ENCODE measurements at regions not wholly inside any gene's neighbourhood (a gene's known extent, or its start where the extent isn't known, plus 50 kb on each side); places are given as distances from the start of the nearest gene placed in this dataset.

- H3K4me1 ChIP-seq (ENCODE audit: control insufficient read depth, insufficient read depth, low read length) = no peaks in the 10 kb centered on the region
- FAIRE-seq (no peak), DNase-seq (ENCODE audit: low read depth, low spot score) (no peak), ATAC-seq (no peak)
- H3K79me2 ChIP-seq (ENCODE audit: control insufficient read depth, insufficient read depth, low read length) = no peaks in the 10 kb centered on the region
- no peaks in the 10 kb centered on the region for H3K36me3 ChIP-seq (ENCODE audit: control insufficient read depth in 2 of 2, insufficient read depth in 2 of 2, low read length in 1 of 2)
- intact Hi-C loops (cut with micrococcal nuclease; ENCODE audit: unreplicated experiment) = no loop called here
- no peak overlapping the region for H3K4me2 ChIP-seq (ENCODE audit: control insufficient read depth, insufficient read depth)
- WGBS (ENCODE audit: insufficient coverage, insufficient replicate concordance, low lambda C conversion rate, missing lambda C conversion rate) = 15% methylated on average over 5 of the region's 5 CpGs
- no peaks in the 10 kb centered on the region for H3K27me3 ChIP-seq (replicated peaks in 1 of 2; ENCODE audit: control insufficient read depth in 2 of 2, insufficient read depth in 2 of 2, low read length in 1 of 2)
- H2AFZ ChIP-seq (ENCODE audit: control insufficient read depth, low read depth, low read length) = no peak overlapping the region
- no peak overlapping the region for H3K27ac ChIP-seq (ENCODE audit: control insufficient read depth, insufficient read depth)
- BruUV-seq (replicated peaks) = no TSS peak
- H3K9ac ChIP-seq (ENCODE audit: control insufficient read depth, insufficient read depth, low read length) = no peak overlapping the region
- in situ Hi-C loops (cut with MboI) = no loop called here
- no peak overlapping the region for H3K4me3 ChIP-seq
- TF ChIP-seq, protein P1, sequence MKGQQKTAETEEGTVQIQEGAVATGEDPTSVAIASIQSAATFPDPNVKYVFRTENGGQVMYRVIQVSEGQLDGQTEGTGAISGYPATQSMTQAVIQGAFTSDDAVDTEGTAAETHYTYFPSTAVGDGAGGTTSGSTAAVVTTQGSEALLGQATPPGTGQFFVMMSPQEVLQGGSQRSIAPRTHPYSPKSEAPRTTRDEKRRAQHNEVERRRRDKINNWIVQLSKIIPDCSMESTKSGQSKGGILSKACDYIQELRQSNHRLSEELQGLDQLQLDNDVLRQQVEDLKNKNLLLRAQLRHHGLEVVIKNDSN (IDR thresholded peaks at IDR 0.05; ENCODE audit: borderline replicate concordance, extremely low read length, insufficient read depth, low read depth, low read length) = no peak
- TF ChIP-seq, protein P2, sequence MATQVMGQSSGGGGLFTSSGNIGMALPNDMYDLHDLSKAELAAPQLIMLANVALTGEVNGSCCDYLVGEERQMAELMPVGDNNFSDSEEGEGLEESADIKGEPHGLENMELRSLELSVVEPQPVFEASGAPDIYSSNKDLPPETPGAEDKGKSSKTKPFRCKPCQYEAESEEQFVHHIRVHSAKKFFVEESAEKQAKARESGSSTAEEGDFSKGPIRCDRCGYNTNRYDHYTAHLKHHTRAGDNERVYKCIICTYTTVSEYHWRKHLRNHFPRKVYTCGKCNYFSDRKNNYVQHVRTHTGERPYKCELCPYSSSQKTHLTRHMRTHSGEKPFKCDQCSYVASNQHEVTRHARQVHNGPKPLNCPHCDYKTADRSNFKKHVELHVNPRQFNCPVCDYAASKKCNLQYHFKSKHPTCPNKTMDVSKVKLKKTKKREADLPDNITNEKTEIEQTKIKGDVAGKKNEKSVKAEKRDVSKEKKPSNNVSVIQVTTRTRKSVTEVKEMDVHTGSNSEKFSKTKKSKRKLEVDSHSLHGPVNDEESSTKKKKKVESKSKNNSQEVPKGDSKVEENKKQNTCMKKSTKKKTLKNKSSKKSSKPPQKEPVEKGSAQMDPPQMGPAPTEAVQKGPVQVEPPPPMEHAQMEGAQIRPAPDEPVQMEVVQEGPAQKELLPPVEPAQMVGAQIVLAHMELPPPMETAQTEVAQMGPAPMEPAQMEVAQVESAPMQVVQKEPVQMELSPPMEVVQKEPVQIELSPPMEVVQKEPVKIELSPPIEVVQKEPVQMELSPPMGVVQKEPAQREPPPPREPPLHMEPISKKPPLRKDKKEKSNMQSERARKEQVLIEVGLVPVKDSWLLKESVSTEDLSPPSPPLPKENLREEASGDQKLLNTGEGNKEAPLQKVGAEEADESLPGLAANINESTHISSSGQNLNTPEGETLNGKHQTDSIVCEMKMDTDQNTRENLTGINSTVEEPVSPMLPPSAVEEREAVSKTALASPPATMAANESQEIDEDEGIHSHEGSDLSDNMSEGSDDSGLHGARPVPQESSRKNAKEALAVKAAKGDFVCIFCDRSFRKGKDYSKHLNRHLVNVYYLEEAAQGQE (IDR thresholded peaks at IDR 0.05; ENCODE audit: low read depth, low read length) = no peak
- SMC1A ChIA-PET (ENCODE audit: uncharacterized antibody, unreplicated experiment) = interaction anchor here (0.9 to 1.5 kb wide), 4 partner anchors 9 to 770 kb away, joined by 3 to 6 read pairs (median 4); no protein-coding TSS in a partner anchor
- CTCF ChIA-PET = interaction anchor here (0.7 to 5.5 kb wide), 25 partner anchors 9 to 186 kb away, joined by 3 to 55 read pairs (median 5); no protein-coding TSS in a partner anchor
- POLR2A ChIA-PET = no interaction called here
- RAD21 ChIA-PET (ENCODE audit: unreplicated experiment) = interaction anchor here (1.3 to 1.4 kb wide), 2 partner anchors 13 to 18 kb away, joined by 3 to 5 read pairs; no protein-coding TSS in a partner anchor
- H4K20me1 ChIP-seq (ENCODE audit: control insufficient read depth, insufficient read depth) = no peaks in the 10 kb centered on the region
- no peaks in the 10 kb centered on the region for H3K9me3 ChIP-seq (replicated peaks; ENCODE audit: control insufficient read depth, insufficient read depth, low read length)
Observed at GRCh38 chr14:21978999-21979314, 305.3 kb upstream of the OR4E1 start.
